Caco-2 (cell line): ENCODE measurements at regions not wholly inside any gene's neighbourhood (a gene's known extent, or its start where the extent isn't known, plus 50 kb on each side); places are given as distances from the start of the nearest gene placed in this dataset.

Source experiments
- BruUV-seq: library from RNA; stranded (reverse); fragments of 400-500 nt; replicated peaks from 2 replicates; lab custom pipeline; 2021; lab: Mats Ljungman, UMichigan
- CTCF ChIA-PET: fragments of 300-600 bp; sonication (Branson Sonifier 250); formaldehyde crosslinking; loops from one replicate; lab custom pipeline; 2022; ENCODE audit warnings: antibody characterized with exemption; lab: Charles Lee
- POLR2A ChIA-PET: fragments of 300-600 bp; sonication (Branson Sonifier 250); formaldehyde crosslinking; loops from one replicate; lab custom pipeline; 2022; ENCODE audit warnings: antibody characterized with exemption; lab: Charles Lee
- DNase-seq, 2 experiments: peaks; one replicate each; pipeline versions ENCODE4 v3.0.0 to v3.0.0-alpha.2; 2020 to 2022
- H3K27me3 ChIP-seq: replicated peaks from 2 replicates; pipeline ENCODE4 v1.6.0; 2011; ENCODE audit warnings: low read length; ENCODE audit not compliant: control insufficient read depth, insufficient read depth
- H3K36me3 ChIP-seq: 2 replicates; pipeline ENCODE4 v1.5.1; 2011; ENCODE audit warnings: low read length; ENCODE audit not compliant: control insufficient read depth, insufficient read depth
- H3K4me1 ChIP-seq: fragments of 250-450 bp; sonication (Bioruptor Pico); 2 replicates; pipeline ENCODE4 v1.5.1; 2020; ENCODE audit warnings: mild to moderate bottlenecking
- H3K4me3 ChIP-seq: 2 replicates; pipeline ENCODE4 v1.5.1; 2011; ENCODE audit warnings: low read depth, mild to moderate bottlenecking, control low read depth, low read length
- H3K9me3 ChIP-seq: fragments of 250-450 bp; sonication (Bioruptor Pico); 2 replicates; pipeline ENCODE4 v1.5.1; 2020; ENCODE audit warnings: mild to moderate bottlenecking, moderate library complexity
- H3K27ac Mint-ChIP-seq: one replicate; pipeline ENCODE4 v1.8.0; 2022; ENCODE audit warnings: mixed read lengths; ENCODE audit not compliant: unreplicated experiment
- H3K27me3 Mint-ChIP-seq: one replicate; pipeline ENCODE4 v1.8.0; 2022; ENCODE audit warnings: mixed read lengths; ENCODE audit not compliant: insufficient read depth, unreplicated experiment
- H3K36me3 Mint-ChIP-seq: one replicate; pipeline ENCODE4 v1.8.0; 2022; ENCODE audit warnings: mild to moderate bottlenecking, mixed read lengths; ENCODE audit not compliant: insufficient read depth, unreplicated experiment
- H3K4me1 Mint-ChIP-seq: one replicate; pipeline ENCODE4 v1.8.0; 2022; ENCODE audit warnings: low read depth, mixed read lengths; ENCODE audit not compliant: unreplicated experiment
- H3K4me3 Mint-ChIP-seq: one replicate; pipeline ENCODE4 v1.8.0; 2022; ENCODE audit warnings: mild to moderate bottlenecking, moderate library complexity, mixed read lengths; ENCODE audit not compliant: unreplicated experiment
- H3K9me3 Mint-ChIP-seq: one replicate; pipeline ENCODE4 v1.8.0; 2022; ENCODE audit warnings: mixed read lengths; ENCODE audit not compliant: unreplicated experiment
- CTCF ChIP-seq, 2 experiments: fragments of 200-600 bp in 1 of 2; IDR thresholded peaks; 1 replicate in 1 of 2; 2 replicates in 1 of 2; pipeline versions ENCODE4 v1.5.1 to v1.8.0; 2011 to 2022; ENCODE audit warnings: antibody characterized with exemption in 1 of 2, control low read depth in 1 of 2, inconsistent platforms in 1 of 2, low read depth in 1 of 2, low read length in 1 of 2, mild to moderate bottlenecking in 1 of 2, moderate library complexity in 1 of 2; ENCODE audit not compliant: insufficient read depth in 1 of 2, severe bottlenecking in 1 of 2, unreplicated experiment in 1 of 2
- intact Hi-C: fragments of 100-400 bp; cut with micrococcal nuclease; formaldehyde crosslinking; loops from one replicate; pipeline ENCODE4 v1.10.0; 2022; ENCODE audit not compliant: unreplicated experiment

DNA sequence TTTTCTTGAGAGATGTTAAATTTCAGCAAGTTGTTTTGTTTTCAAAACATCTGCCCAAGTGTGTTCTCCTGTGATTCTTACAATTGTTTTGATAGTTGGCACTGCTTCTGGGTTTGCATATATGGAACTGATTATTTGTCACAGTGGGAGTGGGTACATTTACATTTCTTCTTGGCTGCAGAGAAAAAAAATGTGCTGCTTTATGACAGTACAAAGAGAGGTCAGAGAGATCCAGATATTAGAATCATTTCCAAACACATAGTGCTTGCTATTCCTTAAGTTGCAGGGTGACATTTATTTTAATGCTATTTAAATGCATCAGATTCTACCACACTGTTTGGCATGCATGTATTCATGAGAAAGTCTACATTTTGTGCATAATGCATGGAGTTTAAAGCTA lies 303.5 kb upstream of the MDGA2 start:
- Mint-ChIP-seq H3K9me3 (no peaks in the 10 kb centered on the region), H3K4me1 (no peaks in the 10 kb centered on the region), H3K27ac (no peak overlapping the region), H3K4me3 (no peak overlapping the region), H3K27me3 (no peaks in the 10 kb centered on the region), H3K36me3 (no peaks in the 10 kb centered on the region)
- POLR2A ChIA-PET: no interaction called here
- no TSS peak for BruUV-seq
- no peaks in the 10 kb centered on the region for H3K4me1 ChIP-seq
- no peaks in the 10 kb centered on the region for H3K9me3 ChIP-seq
- intact Hi-C loops: no loop called here
- H3K4me3 ChIP-seq: no peak overlapping the region
- DNase-seq: no peak
- CTCF ChIA-PET: no interaction called here
- H3K36me3 ChIP-seq: no peaks in the 10 kb centered on the region
- H3K27me3 ChIP-seq: no peaks in the 10 kb centered on the region; the same call in 1 of the 2 replicates
- no peak for TF ChIP-seq CTCF (IDR thresholded peaks at IDR 0.05; ENCODE audit: insufficient read depth in 1 of 2, low read depth in 1 of 2, low read length in 1 of 2, severe bottlenecking in 1 of 2, unreplicated experiment in 1 of 2)

- intact Hi-C loops: no loop called here
- Histone ChIP-seq H3K4me3 (no peak overlapping the region), H3K4me1 (no peaks in the 10 kb centered on the region), H3K9me3 (no peaks in the 10 kb centered on the region), H3K36me3 (no peaks in the 10 kb centered on the region), H3K27me3 (no peaks in the 10 kb centered on the region)
- ChIA-PET CTCF (no interaction called here), POLR2A (no interaction called here)
- Mint-ChIP-seq H3K9me3 (peaks cover 10% of the 10 kb centered on the region), H3K4me1 (no peaks in the 10 kb centered on the region), H3K27me3 (no peaks in the 10 kb centered on the region), H3K4me3 (no peak overlapping the region), H3K36me3 (no peaks in the 10 kb centered on the region), H3K27ac (no peak overlapping the region)
- no TSS peak for BruUV-seq
- DNase-seq: no peak
- no peak for TF ChIP-seq CTCF (IDR thresholded peaks at IDR 0.05; ENCODE audit: insufficient read depth in 1 of 2, low read depth in 1 of 2, low read length in 1 of 2, severe bottlenecking in 1 of 2, unreplicated experiment in 1 of 2)
These were observed 300.7 kb upstream of the MDGA2 start for GRCh38 chr14:47976139-47976538.

DNA sequence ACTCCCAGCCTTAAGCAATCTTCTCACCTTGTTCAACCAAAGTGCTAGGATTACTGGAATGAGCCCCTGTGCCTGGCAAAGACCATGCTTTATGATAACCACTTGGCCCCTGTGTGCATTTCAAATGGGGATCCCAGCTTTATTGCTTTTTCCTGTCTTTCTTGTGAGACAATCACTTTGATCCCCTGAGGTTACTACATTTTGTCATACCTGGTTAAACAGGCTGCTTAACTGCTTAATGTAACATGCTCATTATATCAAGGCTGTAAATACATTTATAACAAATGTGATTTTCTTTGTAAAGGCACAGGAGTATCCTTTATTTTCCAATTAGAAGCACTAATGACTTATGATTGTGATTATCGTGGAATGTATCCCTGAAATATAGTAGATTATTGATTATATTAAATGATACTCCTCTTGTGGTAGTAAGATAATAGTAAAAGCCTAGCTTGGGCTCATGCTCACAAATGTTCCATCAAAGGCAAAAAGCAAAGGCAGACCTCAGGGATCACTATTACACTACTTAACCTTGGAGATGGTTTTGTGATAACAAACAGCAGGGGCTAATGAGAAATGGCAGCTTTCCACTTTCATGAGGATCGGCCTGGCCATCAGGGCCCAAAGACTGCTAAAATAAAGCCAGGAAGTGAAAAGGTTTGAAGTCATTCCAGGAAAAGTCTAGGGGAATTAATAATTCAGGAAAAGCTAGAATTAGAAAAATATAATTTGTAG lies 290.8 kb upstream of the MDGA2 start:
- Histone ChIP-seq H3K9me3 (no peaks in the 10 kb centered on the region), H3K4me3 (no peak overlapping the region), H3K27me3 (no peaks in the 10 kb centered on the region), H3K36me3 (no peaks in the 10 kb centered on the region), H3K4me1 (no peaks in the 10 kb centered on the region)
- H3K36me3 Mint-ChIP-seq: no peaks in the 10 kb centered on the region
- H3K4me1 Mint-ChIP-seq: no peaks in the 10 kb centered on the region
- TF ChIP-seq CTCF (IDR thresholded peaks at IDR 0.05; ENCODE audit: insufficient read depth in 1 of 2, low read depth in 1 of 2, low read length in 1 of 2, severe bottlenecking in 1 of 2, unreplicated experiment in 1 of 2): no peak
- intact Hi-C loops: no loop called here
- H3K27ac Mint-ChIP-seq: no peak overlapping the region
- ChIA-PET CTCF (no interaction called here), POLR2A (no interaction called here)
- no peaks in the 10 kb centered on the region for H3K9me3 Mint-ChIP-seq
- H3K27me3 Mint-ChIP-seq: no peaks in the 10 kb centered on the region
- no peak for DNase-seq
- H3K4me3 Mint-ChIP-seq: no peak overlapping the region
- BruUV-seq: no TSS peak
